WTC11 (cell line): ENCODE measurements at regions not wholly inside any gene's neighbourhood (a gene's known extent, or its start where the extent isn't known, plus 50 kb on each side); places are given as distances from the start of the nearest gene placed in this dataset.

ENCODE experiments used
- ATAC-seq: fragments of 200-7000 bp; cut with Tn5 transposase; 2 replicates; pipeline ENCODE4 v1.10.0; 2021; ENCODE audit warnings: mild to moderate bottlenecking, moderate library complexity
- CTCF ChIA-PET: fragments of 300-600 bp; sonication (Branson Sonifier 250); formaldehyde crosslinking; loops from one replicate; lab custom pipeline; 2021; ENCODE audit warnings: antibody characterized with exemption; lab: Charles Lee
- POLR2A ChIA-PET: fragments of 350-600 bp; sonication (Branson Sonifier 250); formaldehyde crosslinking; loops from one replicate; lab custom pipeline; 2021; ENCODE audit warnings: antibody characterized with exemption; lab: Charles Lee
- DNase-seq: peaks from one replicate; pipeline ENCODE4 v3.0.0; 2021; ENCODE audit warnings: low spot score
- H3K27ac Mint-ChIP-seq: 2 replicates; pipeline ENCODE4 v1.8.0; 2021; ENCODE audit warnings: mixed read lengths
- H3K27me3 Mint-ChIP-seq: 2 replicates; pipeline ENCODE4 v1.8.0; 2021; ENCODE audit warnings: low read depth, mild to moderate bottlenecking, moderate library complexity, mixed read lengths
- H3K36me3 Mint-ChIP-seq: 2 replicates; pipeline ENCODE4 v1.8.0; 2021; ENCODE audit warnings: mixed read lengths
- H3K4me1 Mint-ChIP-seq: 2 replicates; pipeline ENCODE4 v1.8.0; 2022; ENCODE audit warnings: mixed read lengths
- H3K4me3 Mint-ChIP-seq: 2 replicates; pipeline ENCODE4 v1.8.0; 2021; ENCODE audit warnings: mild to moderate bottlenecking, moderate library complexity, mixed read lengths
- H3K9me3 Mint-ChIP-seq: 2 replicates; pipeline ENCODE4 v1.8.0; 2021; ENCODE audit warnings: mixed read lengths
- ATF1 ChIP-seq: sonication (generic); formaldehyde crosslinking; IDR thresholded peaks from 2 replicates; pipeline ENCODE4 v1.8.1; 2023; ENCODE audit warnings: mild to moderate bottlenecking, moderate library complexity, missing genetic modification reagents
- CREM ChIP-seq: sonication (generic); formaldehyde crosslinking; IDR thresholded peaks from 2 replicates; pipeline ENCODE4 v1.8.1; 2022; ENCODE audit warnings: mild to moderate bottlenecking, missing genetic modification reagents, moderate library complexity
- ELF4 ChIP-seq: sonication (generic); formaldehyde crosslinking; IDR thresholded peaks from 2 replicates; pipeline ENCODE4 v1.8.1; 2022; ENCODE audit warnings: low read depth, mild to moderate bottlenecking, moderate library complexity, missing genetic modification reagents
- FOXJ3 ChIP-seq: sonication (generic); formaldehyde crosslinking; IDR thresholded peaks from 2 replicates; pipeline ENCODE4 v1.9.0; 2021; ENCODE audit warnings: missing genetic modification reagents, mild to moderate bottlenecking, borderline replicate concordance
- FOXK1 ChIP-seq: sonication (generic); formaldehyde crosslinking; IDR thresholded peaks from 2 replicates; pipeline ENCODE4 v1.8.0; 2022; ENCODE audit warnings: mild to moderate bottlenecking, moderate library complexity, missing genetic modification reagents
- GTF2I ChIP-seq: fragments of 250-450 bp; sonication (Bioruptor Pico); conservative IDR thresholded peaks from 2 replicates; pipeline ENCODE4 v1.4.0; 2021; ENCODE audit warnings: mild to moderate bottlenecking
- MXD4 ChIP-seq: fragments of 250-450 bp; sonication (Bioruptor Pico); IDR thresholded peaks from 2 replicates; pipeline ENCODE4 v1.8.0; 2021; ENCODE audit warnings: mild to moderate bottlenecking, moderate library complexity, borderline replicate concordance
- NFATC4 ChIP-seq: fragments of 250-450 bp; sonication (Bioruptor Pico); IDR thresholded peaks from 2 replicates; pipeline ENCODE4 v1.9.0; 2021; ENCODE audit warnings: mild to moderate bottlenecking
- NFYB ChIP-seq: sonication (generic); formaldehyde crosslinking; conservative IDR thresholded peaks from 2 replicates; pipeline ENCODE4 v1.8.0; 2022; ENCODE audit warnings: low read depth, missing genetic modification reagents
- OVOL2 ChIP-seq: fragments of 250-450 bp; sonication (Bioruptor Pico); IDR thresholded peaks from 2 replicates; pipeline ENCODE4 v1.9.0; 2021; ENCODE audit warnings: mild to moderate bottlenecking, borderline replicate concordance
- SOX15 ChIP-seq: fragments of 250-450 bp; sonication (Bioruptor Pico); IDR thresholded peaks from 2 replicates; pipeline ENCODE4 v1.9.0; 2021; ENCODE audit warnings: mild to moderate bottlenecking
- SP1 ChIP-seq: sonication (generic); formaldehyde crosslinking; conservative IDR thresholded peaks from 2 replicates; pipeline ENCODE4 v1.8.1; 2022; ENCODE audit warnings: missing genetic modification reagents
- TEAD1 ChIP-seq: sonication (generic); formaldehyde crosslinking; IDR thresholded peaks from 2 replicates; pipeline ENCODE4 v1.8.0; 2022; ENCODE audit warnings: mild to moderate bottlenecking, missing genetic modification reagents
- TEAD4 ChIP-seq: sonication (generic); formaldehyde crosslinking; IDR thresholded peaks from 2 replicates; pipeline ENCODE4 v1.8.0; 2022; ENCODE audit warnings: mild to moderate bottlenecking, missing genetic modification reagents
- ZNF121 ChIP-seq: sonication (generic); formaldehyde crosslinking; IDR thresholded peaks from 2 replicates; pipeline ENCODE4 v1.8.0; 2023; ENCODE audit warnings: missing genetic modification reagents
- ZNF232 ChIP-seq: sonication (generic); formaldehyde crosslinking; IDR thresholded peaks from 2 replicates; pipeline ENCODE4 v1.8.0; 2022; ENCODE audit warnings: mild to moderate bottlenecking, missing genetic modification reagents
- ZNF416 ChIP-seq: fragments of 250-450 bp; sonication (Bioruptor Pico); IDR thresholded peaks from 2 replicates; pipeline ENCODE4 v1.9.0; 2021; ENCODE audit warnings: mild to moderate bottlenecking, inconsistent platforms
- TF ChIP-seq, protein P1 (sequence below): sonication (generic); formaldehyde crosslinking; IDR thresholded peaks from 2 replicates; pipeline ENCODE4 v1.8.1; 2023; ENCODE audit warnings: mild to moderate bottlenecking, missing genetic modification reagents
- TF ChIP-seq, protein P2 (sequence below): fragments of 250-450 bp; sonication (Bioruptor Pico); IDR thresholded peaks from 2 replicates; pipeline ENCODE4 v1.8.0; 2021; ENCODE audit warnings: mild to moderate bottlenecking
- TF ChIP-seq, protein P3 (sequence below): sonication (generic); formaldehyde crosslinking; IDR thresholded peaks from 2 replicates; pipeline ENCODE4 v1.8.1; 2023; ENCODE audit warnings: mild to moderate bottlenecking, missing genetic modification reagents, moderate library complexity
- TF ChIP-seq, protein P4 (sequence below): fragments of 250-450 bp; sonication (Bioruptor Pico); IDR thresholded peaks from 2 replicates; pipeline ENCODE4 v1.9.0; 2021; ENCODE audit warnings: moderate library complexity, mild to moderate bottlenecking, inconsistent platforms, borderline replicate concordance
- TF ChIP-seq, protein P5 (sequence below): fragments of 250-450 bp; sonication (Bioruptor Pico); IDR thresholded peaks from 2 replicates; pipeline ENCODE4 v1.9.0; 2021; ENCODE audit warnings: mild to moderate bottlenecking
- TF ChIP-seq, protein P6 (sequence below): sonication (generic); formaldehyde crosslinking; IDR thresholded peaks from 2 replicates; pipeline ENCODE4 v1.8.0; 2022; ENCODE audit warnings: mild to moderate bottlenecking, missing genetic modification reagents
- TF ChIP-seq, protein P7 (sequence below): sonication (generic); formaldehyde crosslinking; IDR thresholded peaks from 2 replicates; pipeline ENCODE4 v1.8.1; 2022; ENCODE audit warnings: low read depth, missing genetic modification reagents, borderline replicate concordance
- TF ChIP-seq, protein P8 (sequence below): sonication (generic); formaldehyde crosslinking; IDR thresholded peaks from 2 replicates; pipeline ENCODE4 v1.8.0; 2022; ENCODE audit warnings: mild to moderate bottlenecking, missing genetic modification reagents

DNA sequence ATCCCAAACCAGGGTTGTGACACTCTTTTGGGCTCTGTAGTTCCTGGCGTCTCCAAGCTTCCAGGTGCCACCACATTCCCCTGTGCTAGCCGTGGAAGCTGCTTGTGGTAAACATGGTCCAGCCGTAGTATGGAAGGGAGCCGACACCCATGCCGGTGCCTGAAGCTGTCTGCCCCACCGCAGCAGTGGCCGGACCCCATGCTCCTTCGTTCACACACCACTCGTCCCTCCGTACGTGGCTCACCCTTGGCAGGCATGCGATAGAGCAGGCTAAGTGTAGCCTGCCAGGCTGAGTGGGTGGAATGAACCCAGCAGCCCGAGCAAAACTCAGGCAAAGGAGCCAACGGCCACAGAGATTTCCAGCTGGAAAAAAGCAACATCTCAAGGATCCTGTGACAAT is 2030.4 kb downstream of the EFNA5 start:
- Mint-ChIP-seq H3K27ac (no peak overlapping the region), H3K27me3 (no peaks in the 10 kb centered on the region), H3K9me3 (peaks cover 16% of the 10 kb centered on the region), H3K4me1 (0 out of 2 replicates have a peak, but pooled peaks cover 4% of the 10 kb centered on the region), H3K4me3 (no peak overlapping the region), H3K36me3 (no peaks in the 10 kb centered on the region)
- POLR2A ChIA-PET = no interaction called here
- CTCF ChIA-PET = no interaction called here
- ATAC-seq (no peak), DNase-seq (no peak)
- TF ChIP-seq ELF4 (CRISPR knock-in tag) (no peak), TEAD4 (CRISPR knock-in tag) (no peak), ATF1 (no peak), ZNF232 (CRISPR knock-in tag) (no peak), NFATC4 (CRISPR knock-in tag) (no peak), FOXJ3 (CRISPR knock-in tag) (no peak), ZNF416 (CRISPR knock-in tag) (no peak), SP1 (CRISPR knock-in tag) (no peak), OVOL2 (CRISPR knock-in tag) (no peak), FOXK1 (CRISPR knock-in tag) (no peak)
- TF ChIP-seq, protein P1, sequence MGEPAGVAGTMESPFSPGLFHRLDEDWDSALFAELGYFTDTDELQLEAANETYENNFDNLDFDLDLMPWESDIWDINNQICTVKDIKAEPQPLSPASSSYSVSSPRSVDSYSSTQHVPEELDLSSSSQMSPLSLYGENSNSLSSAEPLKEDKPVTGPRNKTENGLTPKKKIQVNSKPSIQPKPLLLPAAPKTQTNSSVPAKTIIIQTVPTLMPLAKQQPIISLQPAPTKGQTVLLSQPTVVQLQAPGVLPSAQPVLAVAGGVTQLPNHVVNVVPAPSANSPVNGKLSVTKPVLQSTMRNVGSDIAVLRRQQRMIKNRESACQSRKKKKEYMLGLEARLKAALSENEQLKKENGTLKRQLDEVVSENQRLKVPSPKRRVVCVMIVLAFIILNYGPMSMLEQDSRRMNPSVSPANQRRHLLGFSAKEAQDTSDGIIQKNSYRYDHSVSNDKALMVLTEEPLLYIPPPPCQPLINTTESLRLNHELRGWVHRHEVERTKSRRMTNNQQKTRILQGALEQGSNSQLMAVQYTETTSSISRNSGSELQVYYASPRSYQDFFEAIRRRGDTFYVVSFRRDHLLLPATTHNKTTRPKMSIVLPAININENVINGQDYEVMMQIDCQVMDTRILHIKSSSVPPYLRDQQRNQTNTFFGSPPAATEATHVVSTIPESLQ = no peak
- TF ChIP-seq, protein P2, sequence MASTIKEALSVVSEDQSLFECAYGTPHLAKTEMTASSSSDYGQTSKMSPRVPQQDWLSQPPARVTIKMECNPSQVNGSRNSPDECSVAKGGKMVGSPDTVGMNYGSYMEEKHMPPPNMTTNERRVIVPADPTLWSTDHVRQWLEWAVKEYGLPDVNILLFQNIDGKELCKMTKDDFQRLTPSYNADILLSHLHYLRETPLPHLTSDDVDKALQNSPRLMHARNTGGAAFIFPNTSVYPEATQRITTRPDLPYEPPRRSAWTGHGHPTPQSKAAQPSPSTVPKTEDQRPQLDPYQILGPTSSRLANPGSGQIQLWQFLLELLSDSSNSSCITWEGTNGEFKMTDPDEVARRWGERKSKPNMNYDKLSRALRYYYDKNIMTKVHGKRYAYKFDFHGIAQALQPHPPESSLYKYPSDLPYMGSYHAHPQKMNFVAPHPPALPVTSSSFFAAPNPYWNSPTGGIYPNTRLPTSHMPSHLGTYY (CRISPR knock-in tag) = no peak
- TF ChIP-seq, protein P3, sequence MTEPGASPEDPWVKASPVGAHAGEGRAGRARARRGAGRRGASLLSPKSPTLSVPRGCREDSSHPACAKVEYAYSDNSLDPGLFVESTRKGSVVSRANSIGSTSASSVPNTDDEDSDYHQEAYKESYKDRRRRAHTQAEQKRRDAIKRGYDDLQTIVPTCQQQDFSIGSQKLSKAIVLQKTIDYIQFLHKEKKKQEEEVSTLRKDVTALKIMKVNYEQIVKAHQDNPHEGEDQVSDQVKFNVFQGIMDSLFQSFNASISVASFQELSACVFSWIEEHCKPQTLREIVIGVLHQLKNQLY (CRISPR knock-in tag) = no peak
- TF ChIP-seq, protein P4, sequence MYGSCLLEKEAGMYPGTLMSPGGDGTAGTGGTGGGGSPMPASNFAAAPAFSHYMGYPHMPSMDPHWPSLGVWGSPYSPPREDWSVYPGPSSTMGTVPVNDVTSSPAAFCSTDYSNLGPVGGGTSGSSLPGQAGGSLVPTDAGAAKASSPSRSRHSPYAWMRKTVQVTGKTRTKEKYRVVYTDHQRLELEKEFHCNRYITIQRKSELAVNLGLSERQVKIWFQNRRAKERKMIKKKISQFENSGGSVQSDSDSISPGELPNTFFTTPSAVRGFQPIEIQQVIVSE = no peak
- TF ChIP-seq, protein P5, sequence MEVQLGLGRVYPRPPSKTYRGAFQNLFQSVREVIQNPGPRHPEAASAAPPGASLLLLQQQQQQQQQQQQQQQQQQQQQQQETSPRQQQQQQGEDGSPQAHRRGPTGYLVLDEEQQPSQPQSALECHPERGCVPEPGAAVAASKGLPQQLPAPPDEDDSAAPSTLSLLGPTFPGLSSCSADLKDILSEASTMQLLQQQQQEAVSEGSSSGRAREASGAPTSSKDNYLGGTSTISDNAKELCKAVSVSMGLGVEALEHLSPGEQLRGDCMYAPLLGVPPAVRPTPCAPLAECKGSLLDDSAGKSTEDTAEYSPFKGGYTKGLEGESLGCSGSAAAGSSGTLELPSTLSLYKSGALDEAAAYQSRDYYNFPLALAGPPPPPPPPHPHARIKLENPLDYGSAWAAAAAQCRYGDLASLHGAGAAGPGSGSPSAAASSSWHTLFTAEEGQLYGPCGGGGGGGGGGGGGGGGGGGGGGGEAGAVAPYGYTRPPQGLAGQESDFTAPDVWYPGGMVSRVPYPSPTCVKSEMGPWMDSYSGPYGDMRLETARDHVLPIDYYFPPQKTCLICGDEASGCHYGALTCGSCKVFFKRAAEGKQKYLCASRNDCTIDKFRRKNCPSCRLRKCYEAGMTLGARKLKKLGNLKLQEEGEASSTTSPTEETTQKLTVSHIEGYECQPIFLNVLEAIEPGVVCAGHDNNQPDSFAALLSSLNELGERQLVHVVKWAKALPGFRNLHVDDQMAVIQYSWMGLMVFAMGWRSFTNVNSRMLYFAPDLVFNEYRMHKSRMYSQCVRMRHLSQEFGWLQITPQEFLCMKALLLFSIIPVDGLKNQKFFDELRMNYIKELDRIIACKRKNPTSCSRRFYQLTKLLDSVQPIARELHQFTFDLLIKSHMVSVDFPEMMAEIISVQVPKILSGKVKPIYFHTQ (CRISPR knock-in tag) = no peak

DNA sequence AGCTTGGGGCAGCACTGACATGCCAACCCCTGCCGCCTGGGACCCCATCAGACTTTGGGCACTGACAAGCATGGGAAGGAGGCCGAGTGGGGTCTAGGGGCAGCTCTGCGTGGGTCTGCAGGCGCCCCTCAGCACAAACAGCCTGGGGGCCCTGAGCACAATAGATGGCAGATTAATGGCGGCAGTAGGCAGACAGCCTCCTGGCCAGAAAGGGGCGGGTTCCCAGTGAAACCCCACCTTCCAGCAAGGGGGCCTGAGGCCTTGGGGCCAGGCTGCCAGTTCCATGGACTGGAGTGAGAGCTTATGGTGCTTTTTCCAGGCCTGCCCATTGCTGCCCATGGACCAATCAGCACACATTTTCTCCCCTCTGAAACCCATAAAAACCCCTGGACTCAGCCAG is 2031.2 kb downstream of the EFNA5 start:
- DNase-seq (no peak), ATAC-seq (no peak; the same call in 1 of the 2 replicates)
- ChIA-PET POLR2A (no interaction called here), CTCF (no interaction called here)
- Mint-ChIP-seq H3K4me3 (no peak overlapping the region), H3K36me3 (no peaks in the 10 kb centered on the region), H3K27me3 (no peaks in the 10 kb centered on the region), H3K4me1 (0 out of 2 replicates have a peak, but pooled peaks cover 4% of the 10 kb centered on the region), H3K9me3 (peaks cover 16% of the 10 kb centered on the region), H3K27ac (no peak overlapping the region)
- TF ChIP-seq, protein P6, sequence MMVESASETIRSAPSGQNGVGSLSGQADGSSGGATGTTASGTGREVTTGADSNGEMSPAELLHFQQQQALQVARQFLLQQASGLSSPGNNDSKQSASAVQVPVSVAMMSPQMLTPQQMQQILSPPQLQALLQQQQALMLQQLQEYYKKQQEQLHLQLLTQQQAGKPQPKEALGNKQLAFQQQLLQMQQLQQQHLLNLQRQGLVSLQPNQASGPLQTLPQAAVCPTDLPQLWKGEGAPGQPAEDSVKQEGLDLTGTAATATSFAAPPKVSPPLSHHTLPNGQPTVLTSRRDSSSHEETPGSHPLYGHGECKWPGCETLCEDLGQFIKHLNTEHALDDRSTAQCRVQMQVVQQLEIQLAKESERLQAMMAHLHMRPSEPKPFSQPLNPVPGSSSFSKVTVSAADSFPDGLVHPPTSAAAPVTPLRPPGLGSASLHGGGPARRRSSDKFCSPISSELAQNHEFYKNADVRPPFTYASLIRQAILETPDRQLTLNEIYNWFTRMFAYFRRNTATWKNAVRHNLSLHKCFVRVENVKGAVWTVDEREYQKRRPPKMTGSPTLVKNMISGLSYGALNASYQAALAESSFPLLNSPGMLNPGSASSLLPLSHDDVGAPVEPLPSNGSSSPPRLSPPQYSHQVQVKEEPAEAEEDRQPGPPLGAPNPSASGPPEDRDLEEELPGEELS (CRISPR knock-in tag) = no peak
- no peak for TF ChIP-seq CREM (CRISPR knock-in tag)
- TF ChIP-seq TEAD1 = no peak
- TF ChIP-seq, protein P7, sequence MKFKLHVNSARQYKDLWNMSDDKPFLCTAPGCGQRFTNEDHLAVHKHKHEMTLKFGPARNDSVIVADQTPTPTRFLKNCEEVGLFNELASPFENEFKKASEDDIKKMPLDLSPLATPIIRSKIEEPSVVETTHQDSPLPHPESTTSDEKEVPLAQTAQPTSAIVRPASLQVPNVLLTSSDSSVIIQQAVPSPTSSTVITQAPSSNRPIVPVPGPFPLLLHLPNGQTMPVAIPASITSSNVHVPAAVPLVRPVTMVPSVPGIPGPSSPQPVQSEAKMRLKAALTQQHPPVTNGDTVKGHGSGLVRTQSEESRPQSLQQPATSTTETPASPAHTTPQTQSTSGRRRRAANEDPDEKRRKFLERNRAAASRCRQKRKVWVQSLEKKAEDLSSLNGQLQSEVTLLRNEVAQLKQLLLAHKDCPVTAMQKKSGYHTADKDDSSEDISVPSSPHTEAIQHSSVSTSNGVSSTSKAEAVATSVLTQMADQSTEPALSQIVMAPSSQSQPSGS (CRISPR knock-in tag) = no peak
- TF ChIP-seq ZNF121 (CRISPR knock-in tag) = no peak
- TF ChIP-seq SOX15 = no peak
- TF ChIP-seq GTF2I (CRISPR knock-in tag) = no peak
- no peak for TF ChIP-seq NFATC4 (CRISPR knock-in tag)
- TF ChIP-seq NFYB (CRISPR knock-in tag) = no peak
- TF ChIP-seq, protein P8, sequence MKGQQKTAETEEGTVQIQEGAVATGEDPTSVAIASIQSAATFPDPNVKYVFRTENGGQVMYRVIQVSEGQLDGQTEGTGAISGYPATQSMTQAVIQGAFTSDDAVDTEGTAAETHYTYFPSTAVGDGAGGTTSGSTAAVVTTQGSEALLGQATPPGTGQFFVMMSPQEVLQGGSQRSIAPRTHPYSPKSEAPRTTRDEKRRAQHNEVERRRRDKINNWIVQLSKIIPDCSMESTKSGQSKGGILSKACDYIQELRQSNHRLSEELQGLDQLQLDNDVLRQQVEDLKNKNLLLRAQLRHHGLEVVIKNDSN (CRISPR knock-in tag) = no peak
- no peak for TF ChIP-seq MXD4 (CRISPR knock-in tag)
